Sigmoid colon (tissue), 4 donors: ENCODE measurements at regions not wholly inside any gene's neighbourhood (a gene's known extent, or its start where the extent isn't known, plus 50 kb on each side); places are given as distances from the start of the nearest gene placed in this dataset.

Source experiments
- CTCF ChIP-seq, 4 experiments: fragments of 450-650 bp in 3 of 4; fragments of 200-600 bp in 1 of 4; IDR thresholded peaks; one replicate each; pipeline ENCODE4 v1.5.1; 2016 to 2019; ENCODE audit warnings: antibody characterized with exemption in 4 of 4, mild to moderate bottlenecking in 3 of 4, moderate library complexity in 2 of 4
- POLR2AphosphoS5 ChIP-seq, 4 donors: sonication (generic); formaldehyde crosslinking; IDR thresholded peaks; one replicate each; pipeline ENCODE4 v1.6.1; 2017; ENCODE audit warnings: antibody characterized with exemption in 4 of 4

GRCh38 chr3:55405436-55405835, 81.7 kb downstream of the WNT5A start:
- TF ChIP-seq POLR2AphosphoS5 (IDR thresholded peaks at IDR 0.05) (no peak), CTCF (IDR thresholded peaks at IDR 0.05) (no peak)
